K562 (cell line): ENCODE measurements at regions not wholly inside any gene's neighbourhood (a gene's known extent, or its start where the extent isn't known, plus 50 kb on each side); places are given as distances from the start of the nearest gene placed in this dataset.

Experiments used
- ATAC-seq: fragments of 200-7000 bp; cut with Tn5 transposase; 3 replicates; pipeline ENCODE4 v1.9.1; 2020; ENCODE audit warnings: moderate library complexity
- BruUV-seq: library from RNA; stranded (reverse); fragments of 400-500 nt; replicated peaks from 2 replicates; lab custom pipeline; 2021; lab: Mats Ljungman, UMichigan
- CTCF ChIA-PET: fragments of 300-600 bp; formaldehyde crosslinking; extraction: SDS; loops from one replicate; lab custom pipeline; 2021; ENCODE audit warnings: low intra/inter-chr PET ratio; lab: Yijun Ruan, JAX
- POLR2A ChIA-PET: fragments of 300-600, 350-650 bp; sonication (Branson Sonifier 250); formaldehyde crosslinking; extraction: SDS; loops from one replicate; lab custom pipeline; 2021; ENCODE audit warnings: antibody characterized with exemption, inconsistent platforms; lab: Yijun Ruan, JAX
- DNase-seq, 4 experiments: peaks; one replicate each; pipeline versions ENCODE4 v3.0.0 to v3.0.0-alpha.2; 2011 to 2018; ENCODE audit warnings: low spot score in 3 of 4, mixed read lengths in 3 of 4; ENCODE audit errors: extremely low read depth in 1 of 4
- FAIRE-seq: peaks from 2 replicates; lab custom pipeline; 2011; peaks lifted over from hg19 to GRCh38; lab: Jason Lieb, UNC
- H2AFZ ChIP-seq: 2 replicates; pipeline ENCODE4 v1.6.0; 2011; ENCODE audit warnings: low read depth, low read length, control low read depth, inconsistent platforms
- H3K27ac ChIP-seq: fragments of 200-600 bp; 3 replicates; pipeline ENCODE4 v1.8.0; 2011; ENCODE audit warnings: low read depth, mild to moderate bottlenecking, control low read depth, inconsistent platforms, low read length, moderate library complexity, mixed read lengths; ENCODE audit errors: extremely low read depth
- H3K27me3 ChIP-seq, 2 experiments: fragments of 300-600 bp in 1 of 2; 2 replicates in 1 of 2; 3 replicates in 1 of 2; pipeline versions ENCODE4 v1.6.0 to v1.8.0; 2011; ENCODE audit warnings: inconsistent platforms in 2 of 2, low read length in 2 of 2, mild to moderate bottlenecking in 1 of 2, mixed read lengths in 1 of 2, moderate library complexity in 1 of 2; ENCODE audit not compliant: control insufficient read depth in 2 of 2, insufficient read depth in 2 of 2
- H3K36me3 ChIP-seq: fragments of 300-600 bp; 3 replicates; pipeline ENCODE4 v1.8.0; 2011; ENCODE audit warnings: mild to moderate bottlenecking, low read length, inconsistent platforms; ENCODE audit not compliant: control insufficient read depth, insufficient read depth
- H3K4me1 ChIP-seq, 2 experiments: fragments of 200-600 bp in 1 of 2; replicated peaks in 1 of 2; 2 replicates in 1 of 2; 3 replicates in 1 of 2; pipeline versions ENCODE4 v1.5.1 to v1.8.0; 2011; ENCODE audit warnings: inconsistent platforms in 2 of 2, low read length in 2 of 2, mild to moderate bottlenecking in 1 of 2, mixed read lengths in 1 of 2, moderate library complexity in 1 of 2; ENCODE audit not compliant: control insufficient read depth in 2 of 2, insufficient read depth in 2 of 2
- H3K4me2 ChIP-seq: 2 replicates; pipeline ENCODE4 v1.6.1; 2011; ENCODE audit warnings: low read length, control low read depth, inconsistent platforms, mixed read lengths; ENCODE audit not compliant: insufficient read depth
- H3K4me3 ChIP-seq: fragments of 200-600 bp; sonication (generic), shearing (Covaris generic); 2 replicates; pipeline ENCODE4 v1.5.1; 2016; ENCODE audit warnings: control low read depth, inconsistent platforms
- H3K79me2 ChIP-seq: fragments of 200-600 bp; 3 replicates; pipeline ENCODE4 v1.8.0; 2011; ENCODE audit warnings: low read length, inconsistent platforms; ENCODE audit not compliant: control insufficient read depth, insufficient read depth
- H3K9ac ChIP-seq, 2 experiments: 2 replicates each; pipeline versions ENCODE4 v1.6.0 to v1.6.1; 2011; ENCODE audit warnings: low read depth in 2 of 2, low read length in 2 of 2, control low read depth in 1 of 2, inconsistent platforms in 1 of 2, mild to moderate bottlenecking in 1 of 2, mixed read lengths in 1 of 2; ENCODE audit not compliant: insufficient read depth in 1 of 2
- H3K9me1 ChIP-seq: one replicate; pipeline ENCODE4 v1.6.0; 2011; ENCODE audit warnings: inconsistent platforms, mild to moderate bottlenecking, low read length, moderate library complexity; ENCODE audit not compliant: control insufficient read depth, insufficient read depth
- H3K9me3 ChIP-seq: replicated peaks from 2 replicates; pipeline ENCODE4 v1.5.1; 2011; ENCODE audit warnings: low read depth, low read length, inconsistent platforms; ENCODE audit not compliant: control insufficient read depth, insufficient read depth
- H4K20me1 ChIP-seq: replicated peaks from 2 replicates; pipeline ENCODE4 v1.6.1; 2011; ENCODE audit warnings: low read length, inconsistent platforms, mixed read lengths; ENCODE audit not compliant: control insufficient read depth, insufficient read depth
- MAFG ChIP-seq: fragments of 450-650 bp; conservative IDR thresholded peaks from 2 replicates; pipeline ENCODE4 v1.6.1; 2016; ENCODE audit warnings: missing genetic modification characterization, missing compliant biosample characterization
- SP1 ChIP-seq: sonication (generic); formaldehyde crosslinking; IDR thresholded peaks from 2 replicates; pipeline ENCODE4 v1.8.1; 2022; ENCODE audit warnings: mild to moderate bottlenecking, missing genetic modification reagents
- SP2 ChIP-seq: IDR thresholded peaks from 2 replicates; pipeline ENCODE4 v1.6.1; 2011; ENCODE audit warnings: mild to moderate bottlenecking, low read depth, low read length, moderate library complexity; ENCODE audit not compliant: poor library complexity, severe bottlenecking; ENCODE audit errors: extremely low read depth
- ZZZ3 ChIP-seq: fragments of 450-650 bp; IDR thresholded peaks from 2 replicates; pipeline ENCODE4 v1.6.1; 2016; ENCODE audit warnings: antibody characterized with exemption, mild to moderate bottlenecking, moderate library complexity
- WGBS: fragments of 100-300 bp; shearing (Covaris generic); methylation state at CpG from one replicate; pipeline ENCODE4 v1.1.6; 2016; ENCODE audit warnings: low coverage, mixed read lengths; ENCODE audit not compliant: insufficient coverage; ENCODE audit errors: missing lambda C conversion rate; 5-methylcytosine and 5-hydroxymethylcytosine counted together
- in situ Hi-C: fragments of 300-500 bp; cut with MboI; formaldehyde crosslinking; loops from 4 replicates; pipeline ENCODE4 v1.15.0; 2018; ENCODE audit warnings: inconsistent platforms, mixed read lengths
- intact Hi-C: fragments of 100-400 bp; cut with micrococcal nuclease; formaldehyde crosslinking; loops from 2 replicates; pipeline ENCODE4 v1.14.2; 2022

DNA sequence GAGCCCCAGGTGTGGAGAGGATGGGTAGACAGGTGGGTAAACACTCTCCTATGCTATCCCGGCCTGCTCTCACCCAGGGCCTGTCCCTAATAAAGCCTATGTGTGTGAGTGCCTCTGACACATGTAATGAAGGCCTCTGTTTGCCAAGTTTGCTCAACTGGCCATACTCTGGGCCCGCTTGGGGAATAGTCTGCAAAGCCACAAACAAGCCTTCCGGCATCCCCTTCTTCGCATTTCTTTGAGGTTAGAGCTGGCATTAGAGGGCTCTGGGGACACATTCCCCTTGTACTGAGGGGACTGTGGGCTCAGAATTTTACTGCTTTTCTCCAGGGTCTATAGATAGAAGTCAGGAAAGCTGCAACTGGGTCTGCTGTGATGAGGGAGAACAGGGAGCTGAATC lies 240.5 kb downstream of the C12orf75 start:
- no peaks in the 10 kb centered on the region for H3K9me1 ChIP-seq
- no peak for FAIRE-seq

DNA sequence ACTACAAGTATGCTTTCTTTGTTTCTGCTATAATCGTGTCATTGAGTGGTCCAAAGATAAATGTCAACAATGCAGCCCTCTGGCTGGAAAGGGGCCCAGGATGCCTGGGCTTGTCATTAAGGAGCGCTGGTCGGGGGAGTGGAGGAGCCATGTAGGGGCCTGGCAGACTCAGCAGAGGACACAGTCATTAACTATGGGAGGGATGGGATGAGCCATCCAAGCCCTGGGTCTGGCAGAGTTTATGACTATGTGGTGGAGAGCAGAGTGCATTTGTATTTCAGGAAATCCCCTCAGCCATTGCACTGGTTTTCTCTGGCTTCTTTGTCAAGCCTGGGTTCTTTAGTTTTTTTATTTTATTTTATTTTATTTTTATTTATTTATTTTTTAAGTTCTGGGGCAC lies 243.1 kb downstream of the C12orf75 start:
- in situ Hi-C loops = no loop called here
- Histone ChIP-seq H3K9me1 (no peaks in the 10 kb centered on the region), H2AFZ (no peak overlapping the region), H3K9ac (no peak overlapping the region), H4K20me1 (no peaks in the 10 kb centered on the region), H3K4me1 (no peaks in the 10 kb centered on the region), H3K4me3 (no peak overlapping the region), H3K36me3 (no peaks in the 10 kb centered on the region), H3K27me3 (peaks cover 0 to 6% of the 10 kb centered on the region in 2 experiments; a peak in 1 of 5 replicates), H3K4me2 (no peak overlapping the region), H3K9me3 (no peaks in the 10 kb centered on the region), H3K79me2 (no peaks in the 10 kb centered on the region), H3K27ac (no peak overlapping the region)
- CTCF ChIA-PET = no interaction called here
- 0% methylated on average over 3 of the region's 3 CpGs for WGBS
- ATAC-seq (no peak), FAIRE-seq (no peak), DNase-seq (no peak)
- TF ChIP-seq SP1 (CRISPR knock-in tag) (no peak), ZZZ3 (no peak), SP2 (no peak)
- intact Hi-C loops = no loop called here
- POLR2A ChIA-PET = no interaction called here
- no TSS peak for BruUV-seq

More for the DNA sequence above, 240.5 kb downstream of the C12orf75 start:
- ATAC-seq (no peak), DNase-seq (no peak)
- Histone ChIP-seq H3K79me2 (no peaks in the 10 kb centered on the region), H3K4me1 (no peaks in the 10 kb centered on the region), H2AFZ (no peak overlapping the region), H3K4me2 (no peak overlapping the region), H3K27me3 (peaks cover 0 to 6% of the 10 kb centered on the region in 2 experiments; a peak in 1 of 5 replicates), H3K27ac (no peak overlapping the region), H4K20me1 (no peaks in the 10 kb centered on the region), H3K9me3 (no peaks in the 10 kb centered on the region), H3K36me3 (no peaks in the 10 kb centered on the region), H3K9ac (no peak overlapping the region), H3K4me3 (no peak overlapping the region)
- WGBS = 0% methylated on average over 4 of the region's 4 CpGs
- no TSS peak for BruUV-seq
- in situ Hi-C loops (no loop called here), intact Hi-C loops (no loop called here)
- ChIA-PET POLR2A (interaction anchor here (0.7 to 1.0 kb wide), 2 partner anchors 13 to 500 kb away, joined by 3 read pairs; no protein-coding TSS in a partner anchor), CTCF (no interaction called here)
- TF ChIP-seq MAFG (tag) = no peak
